ENCODE measurements at regions not wholly inside any gene's neighbourhood (a gene's known extent, or its start where the extent isn't known, plus 50 kb on each side); places are given as distances from the start of the nearest gene placed in this dataset.

GRCh38 chr1:9182784-9183257, 51.8 kb upstream of the H6PD start:
- TF ChIP-seq POLR2AphosphoS5 (IDR thresholded peaks at IDR 0.05) (no peak), POLR2A (IDR thresholded peaks at IDR 0.05; ENCODE audit: low read depth) (no peak), CTCF (IDR thresholded peaks at IDR 0.05) (no peak), EP300 (IDR thresholded peaks at IDR 0.05) (no peak)
- intact Hi-C loops (cut with DNase I): loop anchor here (5.0 kb wide), 2 partner anchors 41 to 69 kb away; no protein-coding TSS in a partner anchor

GRCh38 chr1:9183441-9183840, 51.1 kb upstream of the H6PD start:
- H3K36me3 ChIP-seq: no peaks in the 10 kb centered on the region
- peak overlapping the region; percentile 69 to 87 (median 80) for H3K4me3 ChIP-seq
- peaks cover 29 to 41% (median 36%) of the 10 kb centered on the region in 4 donors for H3K4me1 ChIP-seq
- H3K27ac ChIP-seq (replicated peaks in 1 of 4): no peak overlapping the region
- peaks cover 0 to 16% (median 3%) of the 10 kb centered on the region in 4 donors for H3K27me3 ChIP-seq
- no peak for TF ChIP-seq EP300 (IDR thresholded peaks at IDR 0.05)
- TF ChIP-seq CTCF (IDR thresholded peaks at IDR 0.05): no peak
- TF ChIP-seq POLR2AphosphoS5 (IDR thresholded peaks at IDR 0.05): no peak
- no peak for TF ChIP-seq POLR2A (IDR thresholded peaks at IDR 0.05; ENCODE audit: low read depth)
- no peaks in the 10 kb centered on the region for H3K9me3 ChIP-seq
- 45% methylated on average over 22 of the region's 24 CpGs for WGBS
- no peak for DNase-seq (ENCODE audit: extremely low spot score)
- intact Hi-C loops (cut with DNase I): loop anchor here (5.0 kb wide), 2 partner anchors 41 to 69 kb away; no protein-coding TSS in a partner anchor

More at GRCh38 chr1:9182784-9183257, 51.8 kb upstream of the H6PD start:
- no peaks in the 10 kb centered on the region for H3K9me3 ChIP-seq
- H3K27me3 ChIP-seq: peaks cover 0 to 16% (median 3%) of the 10 kb centered on the region in 4 donors
- H3K4me3 ChIP-seq: peak overlapping the region; percentile 69 to 87 (median 80)
- DNase-seq (ENCODE audit: extremely low spot score): no peak
- no CpG with 5 or more reads among the region's 47 CpGs for WGBS
- H3K4me1 ChIP-seq: peaks cover 29 to 41% (median 36%) of the 10 kb centered on the region in 4 donors
- no peaks in the 10 kb centered on the region for H3K36me3 ChIP-seq
- H3K27ac ChIP-seq (replicated peaks in 1 of 4): peak overlapping the region; percentile 52 to 72 (median 62)

GRCh38 chr1:9183898-9184297, 50.7 kb upstream of the H6PD start:
- no peak for TF ChIP-seq EP300 (IDR thresholded peaks at IDR 0.05)
- TF ChIP-seq CTCF (IDR thresholded peaks at IDR 0.05): no peak
- no peak for TF ChIP-seq POLR2AphosphoS5 (IDR thresholded peaks at IDR 0.05)
- intact Hi-C loops (cut with DNase I): loop anchor here (5.0 kb wide), 2 partner anchors 42 to 68 kb away; no protein-coding TSS in a partner anchor
- Histone ChIP-seq H3K4me3 (peak overlapping the region in 2 of 4 donors; percentile 81 to 87), H3K4me1 (peaks cover 29 to 38% (median 36%) of the 10 kb centered on the region in 4 donors), H3K36me3 (no peaks in the 10 kb centered on the region), H3K27me3 (peaks cover 0 to 16% (median 3%) of the 10 kb centered on the region in 4 donors), H3K27ac (replicated peaks in 1 of 4) (no peak overlapping the region), H3K9me3 (no peaks in the 10 kb centered on the region)
- no peak for DNase-seq (ENCODE audit: extremely low spot score)
- 68% methylated on average over 4 of the region's 4 CpGs for WGBS

- intact Hi-C loops (cut with DNase I): loop anchor here (5.0 kb wide), 2 partner anchors 42 to 68 kb away; no protein-coding TSS in a partner anchor
- 96% methylated on average over 8 of the region's 8 CpGs for WGBS
- H3K36me3 ChIP-seq: no peaks in the 10 kb centered on the region
Measured at GRCh38 chr1:9184749-9185148, 49.8 kb upstream of the H6PD start.

More at GRCh38 chr1:9184749-9185148, 49.8 kb upstream of the H6PD start:
- Histone ChIP-seq H3K27ac (replicated peaks in 1 of 4) (no peak overlapping the region), H3K9me3 (no peaks in the 10 kb centered on the region), H3K4me3 (no peak overlapping the region), H3K4me1 (peaks cover 29 to 37% (median 36%) of the 10 kb centered on the region in 4 donors), H3K27me3 (peaks cover 0 to 16% (median 3%) of the 10 kb centered on the region in 4 donors)
- no peak for DNase-seq (ENCODE audit: extremely low spot score)
- no peak for TF ChIP-seq CTCF (IDR thresholded peaks at IDR 0.05)
- TF ChIP-seq POLR2A (IDR thresholded peaks at IDR 0.05; ENCODE audit: low read depth): no peak
- TF ChIP-seq POLR2AphosphoS5 (IDR thresholded peaks at IDR 0.05): no peak
- no peak for TF ChIP-seq EP300 (IDR thresholded peaks at IDR 0.05)

Data from esophagus muscularis mucosa (tissue), 4 donors.